HG03097 (cell line): ENCODE measurements at regions not wholly inside any gene's neighbourhood (a gene's known extent, or its start where the extent isn't known, plus 50 kb on each side); places are given as distances from the start of the nearest gene placed in this dataset.
"Not testable (repeated sequence)": the region's sequence is repeated elsewhere in the genome, so short reads cannot be mapped to it uniquely, and the experiment has no call there.

Experiments
- ATAC-seq: cut with Tn5 transposase; IDR thresholded peaks from one replicate; pipeline ENCODE4 v1.9.1; 2021; ENCODE audit not compliant: unreplicated experiment, low FRiP score

DNA sequence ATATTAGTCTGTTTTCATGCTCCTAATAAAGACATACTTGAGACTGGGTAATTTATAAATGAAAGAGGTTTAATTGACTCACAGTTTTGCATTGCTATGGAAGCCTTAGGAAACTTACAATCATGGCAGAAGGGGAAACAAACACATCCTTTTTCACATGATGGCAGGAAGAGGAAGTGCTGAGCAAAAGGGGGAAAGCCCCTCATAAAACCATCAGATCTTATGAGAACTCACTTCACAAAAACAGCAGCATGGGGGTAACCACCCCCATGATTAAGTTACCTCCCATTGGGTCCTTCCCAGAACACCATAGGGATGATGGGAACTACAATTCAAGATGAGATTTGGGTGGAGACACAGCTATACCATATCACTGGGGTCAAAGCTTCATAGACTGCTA is 254.2 kb downstream of the ERMARD start:
- ATAC-seq: no peak

DNA sequence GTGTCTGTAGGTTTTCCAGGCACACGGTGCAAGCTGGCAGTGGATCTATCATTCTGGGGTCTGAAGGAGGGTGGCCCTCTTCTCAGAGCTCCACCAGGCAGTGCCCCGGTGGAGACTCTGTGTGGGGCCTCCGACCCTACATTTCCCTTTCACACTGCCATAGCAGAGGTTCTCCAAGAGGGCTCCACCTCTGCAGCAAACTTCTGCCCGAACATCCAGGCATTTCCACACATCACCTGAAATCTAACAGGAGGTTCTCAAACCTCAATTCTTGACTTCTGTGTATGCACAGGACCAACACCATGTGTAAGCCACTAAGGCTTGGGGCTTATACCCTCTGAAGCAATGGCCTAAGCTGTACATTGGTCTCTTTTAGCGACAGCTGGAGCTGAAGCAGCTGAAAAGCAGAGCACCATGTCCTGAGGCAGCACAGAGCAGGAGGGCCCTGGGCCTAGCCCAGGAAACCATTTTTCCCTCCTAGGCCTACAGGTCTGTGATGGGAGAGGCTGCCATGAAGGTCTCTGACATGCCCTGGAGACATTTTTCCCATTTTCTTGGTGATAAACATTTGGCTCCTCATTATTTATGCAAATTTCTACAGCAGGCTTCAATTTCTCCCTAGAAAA is 253.3 kb downstream of the ERMARD start:
- ATAC-seq: no peak

DNA sequence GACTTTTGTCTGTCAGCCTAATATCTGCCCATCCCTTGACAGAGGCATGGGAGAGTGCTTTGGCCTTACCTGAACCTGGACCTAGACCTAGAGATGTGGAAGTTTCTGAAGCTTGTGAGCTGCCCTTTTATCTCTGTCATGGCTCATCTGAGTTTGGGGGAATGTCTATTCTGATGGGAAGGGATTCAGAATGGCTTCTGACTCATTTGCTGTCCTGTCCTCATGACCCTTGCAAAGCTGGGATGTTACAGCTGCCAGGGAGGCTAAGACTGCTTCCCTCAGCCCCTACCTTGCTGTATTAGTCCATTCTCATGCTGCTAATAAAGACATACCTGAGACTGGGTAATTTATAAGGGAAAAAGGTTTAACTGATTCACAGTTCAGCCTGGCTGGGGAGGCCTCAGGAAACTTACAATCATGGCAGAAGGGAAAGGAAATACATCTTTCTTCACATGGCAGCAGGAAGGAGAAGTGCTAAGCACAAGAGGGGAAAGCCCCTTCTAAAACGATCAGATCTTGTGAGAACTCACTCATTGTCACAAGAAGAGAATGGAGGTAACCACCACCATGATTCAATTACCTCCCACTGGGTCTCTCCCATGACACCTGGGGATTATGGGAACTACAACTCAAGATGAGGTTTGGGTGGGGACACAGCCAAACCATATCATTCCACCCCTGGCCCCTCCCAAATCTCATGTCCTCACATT is 252.2 kb downstream of the ERMARD start:
- ATAC-seq: no peak

DNA sequence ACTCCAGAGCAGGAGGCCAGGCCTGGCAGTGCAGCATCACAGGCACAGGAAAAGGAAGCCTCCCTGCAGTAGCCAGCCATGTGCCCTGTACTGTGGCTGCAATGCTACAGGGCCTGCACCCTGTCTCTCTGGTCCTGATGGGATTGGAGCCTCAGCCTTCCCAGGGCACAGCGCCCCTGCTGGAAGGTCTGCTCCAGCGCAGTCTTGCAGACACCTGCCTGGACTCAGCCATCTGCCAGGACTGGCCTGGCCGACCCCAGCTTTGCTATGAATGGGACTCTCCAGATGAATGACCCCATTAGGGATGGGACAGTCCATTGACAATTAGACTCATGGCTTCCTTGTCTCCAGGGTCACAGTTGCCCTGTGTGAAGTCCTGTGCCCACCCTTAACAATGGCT is 251.6 kb downstream of the ERMARD start:
- ATAC-seq: no peak

DNA sequence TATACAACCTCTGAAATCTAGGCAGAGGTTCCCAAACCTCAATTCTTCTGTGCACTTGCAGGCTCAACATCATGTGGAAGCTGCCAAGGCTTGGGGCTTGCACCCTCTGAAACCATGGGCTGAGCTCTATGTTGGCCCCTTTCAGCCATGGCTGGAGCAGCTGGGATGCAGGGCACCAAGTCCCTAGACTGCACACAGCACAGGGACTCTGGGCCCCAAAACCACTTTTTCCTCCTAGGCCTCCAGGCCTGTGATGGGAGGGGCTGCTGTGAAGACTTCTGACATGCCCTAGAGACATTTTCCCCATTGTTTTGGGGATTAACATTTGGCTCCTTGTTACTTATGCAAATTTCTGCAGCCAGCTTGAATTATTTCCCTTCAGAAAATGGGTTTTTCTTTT is 250.4 kb downstream of the ERMARD start:
- ATAC-seq: not testable (repeated sequence)

DNA sequence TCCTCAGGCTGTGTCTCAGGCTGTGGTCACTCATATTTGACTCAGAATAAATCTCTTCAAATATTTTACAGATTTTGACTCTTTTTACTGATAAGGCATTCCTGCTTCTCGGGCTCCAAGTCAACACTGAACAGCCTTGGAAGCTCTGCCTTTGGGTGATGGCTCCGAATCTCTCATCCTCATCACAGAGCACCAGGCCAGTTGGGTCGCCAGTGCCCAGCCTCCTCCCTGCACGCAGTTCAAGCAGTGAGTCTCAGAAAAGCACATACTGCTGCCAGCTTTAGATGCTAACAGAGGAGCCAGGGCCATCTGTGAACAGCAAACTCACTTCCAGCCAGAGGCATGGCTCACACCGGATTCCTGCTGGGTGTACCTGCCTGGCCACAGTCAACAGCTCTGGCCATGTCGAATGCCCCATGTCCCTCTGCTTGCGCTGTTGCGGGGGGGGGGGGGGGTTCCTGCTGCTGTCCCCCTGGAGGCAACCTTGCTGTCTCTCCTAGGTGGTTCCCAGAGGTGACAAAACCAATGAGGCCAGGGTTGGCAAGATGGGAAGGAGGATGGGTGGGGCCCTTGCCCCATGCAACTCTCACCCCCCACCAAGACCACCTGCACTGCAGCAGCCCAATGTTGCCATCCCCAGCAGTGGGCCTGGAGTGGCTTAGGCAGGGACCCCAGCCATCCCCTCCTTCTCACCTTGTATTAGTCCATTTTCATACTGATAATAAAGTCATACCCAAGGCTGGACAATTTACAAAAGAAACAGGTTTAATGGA is 248.8 kb downstream of the ERMARD start:
- no peak for ATAC-seq

DNA sequence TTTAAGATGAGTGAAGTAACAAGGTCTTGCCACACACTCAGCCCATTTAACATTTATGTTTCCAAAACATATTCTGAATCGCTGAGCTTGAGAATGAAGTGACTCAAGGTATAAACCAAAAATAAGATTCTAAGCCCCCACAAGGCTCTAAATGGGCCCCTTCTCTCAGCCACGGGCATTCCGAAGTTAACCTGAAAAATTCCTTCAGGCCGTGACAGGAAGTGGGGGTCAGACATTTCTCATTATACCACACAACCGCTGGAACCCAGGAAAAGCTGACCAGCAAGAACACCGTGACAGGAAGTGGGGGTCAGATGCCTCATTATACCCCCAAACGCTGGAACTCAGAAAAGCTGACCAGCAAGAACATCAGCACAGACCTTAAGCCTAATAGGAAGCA is 247.9 kb downstream of the ERMARD start:
- ATAC-seq: no peak

DNA sequence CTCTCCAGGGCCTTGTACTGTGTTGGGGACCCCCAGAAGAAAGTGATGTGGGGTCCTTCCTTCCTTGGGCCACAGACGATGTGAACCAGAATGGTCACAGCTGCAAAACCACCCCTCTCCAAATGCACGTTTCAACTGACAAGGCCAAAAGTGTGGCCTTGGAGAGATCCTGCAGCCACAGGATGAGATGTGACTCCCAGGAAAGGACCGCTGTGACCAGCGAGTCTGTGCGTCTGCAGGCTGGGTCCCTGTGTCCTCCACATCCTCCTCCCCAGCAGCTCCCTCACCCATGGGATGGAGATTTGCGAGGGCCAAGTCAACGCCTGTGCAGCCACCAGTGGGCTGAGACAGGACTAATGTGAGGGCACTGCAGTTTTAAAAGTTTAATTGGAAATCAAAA is 247.0 kb downstream of the ERMARD start:
- ATAC-seq: no peak

DNA sequence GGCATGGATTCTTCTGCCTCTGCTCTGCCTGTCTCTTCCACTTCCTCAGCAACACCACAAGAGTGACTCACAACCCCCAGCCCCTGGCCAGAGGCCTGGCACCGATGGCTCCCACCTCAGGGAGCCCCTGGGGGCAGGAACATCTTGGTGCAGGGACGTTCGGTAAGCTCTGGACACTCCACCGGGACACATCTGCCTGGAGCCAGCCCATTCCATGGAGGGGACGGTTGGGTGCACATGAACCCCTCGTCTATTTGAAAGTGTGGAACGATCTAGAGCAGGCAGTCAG is 246.5 kb downstream of the ERMARD start:
- ATAC-seq: no peak

DNA sequence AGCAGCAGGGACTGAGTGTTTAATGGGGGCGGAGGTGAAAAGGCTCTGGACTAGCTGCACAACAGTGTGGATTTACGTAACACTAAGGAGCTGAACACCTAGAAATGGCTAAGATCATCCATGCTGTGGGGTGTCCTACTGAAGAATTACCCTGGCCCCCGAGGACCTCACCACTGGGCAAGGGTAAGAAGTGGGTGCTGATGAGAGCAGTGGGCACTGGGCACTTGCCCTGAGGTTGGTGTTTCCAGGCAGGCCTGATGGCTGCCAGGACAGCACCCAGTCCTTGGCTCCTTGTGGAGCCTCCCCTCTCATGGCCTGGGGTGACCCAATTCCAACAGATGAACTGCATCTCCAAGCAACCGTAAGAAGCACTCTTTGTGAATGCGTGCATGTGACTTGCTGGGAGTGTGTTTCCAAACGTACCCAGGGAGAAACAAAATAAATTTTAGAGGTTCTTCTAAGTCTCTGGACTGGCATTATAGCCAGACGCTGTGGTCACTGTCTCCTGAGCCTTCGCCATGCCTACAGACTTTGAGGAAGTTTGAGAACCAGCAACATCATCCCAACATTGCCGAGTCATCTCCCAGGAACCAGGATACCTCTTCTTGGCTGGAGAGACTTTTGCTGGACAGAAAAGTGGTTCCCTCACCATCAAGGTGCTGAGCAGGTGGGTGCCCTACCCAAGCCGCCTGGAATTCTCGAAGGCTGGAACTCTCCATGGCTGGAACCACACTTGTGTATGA is 245.9 kb downstream of the ERMARD start:
- ATAC-seq: no peak

DNA sequence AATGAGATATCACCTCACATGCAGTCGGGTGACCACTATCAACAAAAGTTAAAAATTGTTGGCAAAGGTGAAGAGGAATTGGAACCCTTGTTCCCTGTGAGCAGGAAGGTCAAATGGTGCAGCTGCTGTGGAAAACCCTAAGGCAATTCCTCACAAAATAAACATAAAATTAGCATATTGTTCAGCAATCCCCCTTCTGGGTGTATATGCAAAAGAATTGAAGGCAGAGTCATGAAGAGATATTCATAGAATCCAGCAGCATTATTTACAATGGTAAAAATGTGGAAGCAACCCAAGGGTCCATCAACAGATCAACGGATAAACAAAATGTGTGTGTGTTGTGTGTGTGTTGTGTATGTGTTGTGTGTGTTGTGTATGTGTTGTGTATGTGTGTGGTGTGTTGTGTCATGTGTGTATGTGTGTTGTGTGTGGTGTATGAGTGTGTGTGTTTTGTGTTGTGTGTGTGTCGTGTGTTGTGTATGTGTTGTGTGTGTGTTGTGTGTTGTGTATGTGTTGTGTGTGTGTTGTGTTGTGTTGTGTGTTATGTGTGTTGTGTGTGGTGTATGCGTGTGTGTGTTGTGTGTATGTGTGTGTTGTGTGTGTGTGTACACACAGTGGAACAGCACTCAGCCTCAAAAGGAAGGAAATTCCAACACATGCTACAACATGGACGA is 245.1 kb downstream of the ERMARD start:
- ATAC-seq: no peak

DNA sequence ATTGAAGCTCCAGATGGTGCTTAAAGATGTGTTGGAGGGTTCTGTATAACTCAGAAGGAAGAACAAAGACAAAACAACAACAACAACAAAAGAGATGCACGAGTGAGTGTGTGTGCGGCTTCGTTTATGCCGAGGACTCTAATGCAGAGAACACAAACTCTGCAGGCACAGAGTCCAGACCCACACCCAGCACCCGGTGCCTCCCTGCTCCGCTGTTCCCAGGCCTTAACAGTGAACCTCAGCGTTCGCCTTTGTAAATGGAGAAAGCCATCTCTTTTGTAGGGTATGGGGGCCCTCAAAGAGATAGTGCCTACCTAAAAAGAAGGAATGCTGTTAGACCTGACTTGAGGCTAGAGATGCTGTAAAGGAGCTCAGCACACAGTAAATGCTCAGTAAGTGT is 243.3 kb downstream of the ERMARD start:
- ATAC-seq: no peak

DNA sequence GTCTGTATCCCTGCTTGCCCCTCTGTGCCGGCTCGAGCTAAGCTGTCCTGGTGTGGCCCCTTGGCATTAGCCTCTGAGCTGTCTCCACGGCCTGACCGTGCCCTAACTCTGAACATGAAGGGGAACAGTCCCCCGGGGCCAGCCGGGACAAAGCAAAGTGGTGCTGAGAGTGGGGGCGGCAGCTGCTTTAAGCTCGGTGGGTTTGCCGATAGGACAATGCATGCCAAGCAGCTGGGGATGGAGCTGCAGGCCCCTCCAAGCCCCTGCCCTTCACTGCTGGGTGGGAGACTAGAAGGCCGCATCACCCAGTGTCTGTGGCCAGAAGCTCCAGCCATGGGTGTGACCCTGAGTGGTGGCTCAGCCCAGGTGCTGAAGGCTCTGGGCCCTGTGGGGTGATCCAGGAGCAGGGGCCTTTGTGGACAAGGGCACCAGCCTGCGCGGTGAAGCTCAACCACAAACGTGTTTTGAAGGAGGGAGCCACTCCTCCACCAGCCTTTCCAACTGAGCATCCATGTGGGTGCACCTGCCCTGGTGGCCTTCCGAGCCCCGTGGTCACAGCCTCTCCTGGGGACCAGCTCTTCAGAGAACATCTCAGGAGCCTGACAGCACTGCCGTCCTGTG is 242.5 kb downstream of the ERMARD start:
- ATAC-seq: no peak

DNA sequence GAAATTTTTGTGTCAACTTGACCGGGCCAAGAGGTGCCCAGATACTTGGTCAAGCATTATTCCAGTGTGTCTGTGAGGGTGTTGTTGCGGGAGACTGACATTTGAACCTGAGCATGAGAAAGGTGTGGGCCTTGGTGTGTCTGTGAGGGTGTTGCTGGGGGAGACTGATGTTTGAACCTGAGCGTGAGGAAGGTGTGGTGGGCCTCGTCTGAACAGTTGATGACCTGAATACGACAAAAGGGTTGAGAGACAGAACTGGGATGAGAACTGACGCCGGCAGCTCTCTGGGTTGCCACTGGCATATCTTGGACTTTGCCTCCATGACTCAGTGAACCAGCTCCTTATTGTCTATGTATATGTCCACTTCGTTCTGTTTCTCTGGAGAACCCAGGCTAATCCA is 240.5 kb downstream of the ERMARD start:
- no peak for ATAC-seq

DNA sequence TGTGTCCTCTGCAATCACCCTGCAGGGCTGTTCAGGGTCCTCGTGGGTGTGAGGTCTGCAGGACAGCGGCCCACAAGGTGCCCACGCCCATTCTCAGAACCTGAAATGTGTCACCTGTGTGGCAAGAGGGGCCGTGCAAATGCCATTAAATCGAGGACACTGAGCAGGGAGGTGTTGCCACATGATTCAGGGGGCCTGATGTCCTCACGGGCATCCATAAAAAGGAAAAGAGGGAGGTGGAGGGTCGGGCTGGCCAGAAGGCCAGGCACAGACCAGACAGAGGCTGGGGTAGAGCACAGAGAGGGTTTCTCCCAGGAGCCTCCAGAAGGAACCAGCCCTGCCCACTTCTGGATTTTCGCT is 239.6 kb downstream of the ERMARD start:
- ATAC-seq: no peak

DNA sequence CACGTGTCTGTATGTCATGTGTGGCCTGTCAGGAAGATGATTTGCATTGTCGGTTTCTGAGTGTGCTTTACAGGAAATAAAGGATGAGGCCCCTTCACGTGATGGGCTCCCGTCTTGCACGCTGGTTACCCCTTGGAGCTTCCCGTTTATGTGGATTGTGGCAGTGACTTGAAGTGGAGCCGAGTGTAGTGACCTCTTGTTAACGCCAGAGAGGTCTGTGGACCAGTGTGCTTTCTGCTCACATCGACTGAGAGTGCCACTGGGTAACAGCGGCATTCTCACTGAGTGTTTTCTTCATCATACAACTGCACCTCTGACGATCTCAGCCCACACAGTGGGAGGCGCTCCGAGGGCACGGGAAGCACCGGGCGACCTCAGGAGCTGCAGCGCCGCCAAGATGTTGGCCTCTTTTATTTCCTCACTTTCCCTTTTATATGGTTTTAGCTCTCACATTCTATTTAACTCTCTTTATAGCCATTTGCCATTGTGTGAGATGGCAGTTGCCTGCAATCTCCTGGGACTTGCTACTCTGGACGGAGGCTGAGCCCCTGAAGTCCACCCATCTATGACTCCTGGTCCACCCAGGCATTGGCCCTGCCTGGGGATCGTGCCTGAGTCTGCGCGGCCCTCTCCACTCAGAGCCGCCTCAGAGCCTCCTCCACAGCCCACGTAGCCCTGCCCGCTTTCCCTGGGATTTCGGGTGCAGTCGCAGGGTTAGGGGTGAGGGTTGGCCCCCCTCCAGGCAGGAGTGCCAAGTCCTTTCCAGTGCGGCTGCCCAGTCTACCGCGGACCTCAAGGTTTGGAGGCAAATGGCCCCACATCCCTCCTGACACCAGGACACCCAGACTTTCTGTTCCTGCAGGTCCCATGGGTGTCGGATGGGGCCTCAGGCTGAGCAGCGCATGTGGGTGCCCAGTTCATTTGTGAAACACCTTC is 238.9 kb downstream of the ERMARD start:
- ATAC-seq: peak; percentile 60

DNA sequence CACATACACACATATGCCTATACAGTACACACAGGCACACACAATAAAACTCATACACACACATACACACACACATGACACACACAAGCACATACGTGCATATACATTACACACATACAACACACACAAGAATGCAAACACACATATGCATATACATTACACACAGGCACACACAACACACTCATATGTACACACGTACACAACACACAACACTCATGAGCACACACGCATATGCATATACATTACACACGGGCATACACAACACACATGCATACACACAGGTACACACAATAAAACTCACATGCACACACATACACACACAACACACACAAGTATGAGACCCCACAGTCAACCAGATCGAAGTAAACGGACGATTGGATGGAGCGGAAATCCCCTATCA is 238.2 kb downstream of the ERMARD start:
- no peak for ATAC-seq

DNA sequence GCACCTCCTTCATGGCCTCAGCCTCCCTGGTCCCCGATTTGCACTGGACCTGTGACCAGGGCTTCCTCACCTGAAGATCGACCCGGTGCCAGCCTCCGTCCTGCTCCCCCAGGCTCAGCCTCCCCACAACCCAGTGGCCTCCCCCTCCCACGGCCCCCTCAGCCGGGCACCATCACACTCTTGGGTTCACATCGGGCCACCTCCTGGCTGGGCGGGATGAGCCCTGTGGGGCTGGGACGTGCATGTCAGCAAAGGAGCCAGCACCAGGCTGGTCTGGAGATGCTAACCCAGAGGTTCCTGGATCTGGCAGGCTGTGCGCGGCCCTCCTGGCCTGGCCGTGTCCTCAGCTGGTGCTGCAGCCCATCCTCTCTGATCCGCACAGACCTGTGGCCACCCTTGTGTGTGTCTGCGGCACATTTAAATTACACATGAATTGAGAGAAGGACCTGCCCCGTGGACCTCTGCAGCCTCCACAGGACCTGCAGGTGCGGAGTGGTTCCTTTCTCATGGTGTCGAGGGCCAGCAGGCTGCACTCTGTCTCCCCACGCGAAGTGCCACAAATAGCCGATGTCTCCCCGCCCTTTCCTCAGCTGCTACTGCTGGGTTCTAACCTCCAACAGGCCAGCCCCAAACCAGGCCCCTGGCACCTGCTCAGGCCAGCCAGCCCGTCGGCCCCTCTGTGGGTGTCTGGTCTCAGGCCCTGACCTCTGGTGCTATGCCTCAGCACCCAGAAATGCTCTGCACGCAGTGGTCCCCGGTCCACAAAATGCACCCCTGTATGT is 237.5 kb downstream of the ERMARD start:
- ATAC-seq: no peak
